Thyroid gland (tissue), 4 donors: ENCODE measurements at regions not wholly inside any gene's neighbourhood (a gene's known extent, or its start where the extent isn't known, plus 50 kb on each side); places are given as distances from the start of the nearest gene placed in this dataset.
A peak's percentile ranks its signal among the peaks of the same experiment; 100 is the strongest.
"Not testable (repeated sequence)": the region's sequence is repeated elsewhere in the genome, so short reads cannot be mapped to it uniquely, and the experiment has no call there.

Experiments
- DNase-seq, 2 donors: peaks; one replicate each; pipeline ENCODE4 v3.0.0-alpha.2; 2019
- H3K27ac ChIP-seq, 3 donors: fragments of 200-600 bp; sonication (generic); 1 replicate in 2 of 3; 2 replicates in 1 of 3; pipeline ENCODE4 v1.5.1; 2016 to 2019; ENCODE audit warnings: mild to moderate bottlenecking in 1 of 3, moderate library complexity in 1 of 3
- H3K27me3 ChIP-seq: fragments of 200-600 bp; sonication (generic); one replicate; pipeline ENCODE4 v1.5.1; 2019
- H3K36me3 ChIP-seq, 2 donors: fragments of 200-600 bp; sonication (generic); one replicate each; pipeline ENCODE4 v1.5.1; 2016 to 2019
- H3K4me1 ChIP-seq, 2 donors: fragments of 200-600 bp; sonication (generic); one replicate each; pipeline ENCODE4 v1.5.1; 2017 to 2019
- H3K4me3 ChIP-seq, 3 donors: fragments of 200-600 bp; sonication (generic); replicated peaks in 1 of 3; 1 replicate in 2 of 3; 2 replicates in 1 of 3; pipeline ENCODE4 v1.5.1; 2016; ENCODE audit warnings: mild to moderate bottlenecking in 1 of 3
- H3K9me3 ChIP-seq: fragments of 200-600 bp; sonication (generic); one replicate; pipeline ENCODE4 v1.5.1; 2017
- CTCF ChIP-seq, 6 experiments: fragments of 200-600 bp in 3 of 6; fragments of 450-650 bp in 3 of 6; sonication (generic) in 3 of 6; IDR thresholded peaks; one replicate each; pipeline ENCODE4 v1.5.1; 2016 to 2019; ENCODE audit warnings: antibody characterized with exemption in 6 of 6, mild to moderate bottlenecking in 2 of 6, inconsistent platforms in 1 of 6, moderate library complexity in 1 of 6
- POLR2A ChIP-seq, 2 donors: fragments of 450-650 bp; IDR thresholded peaks; one replicate each; pipeline ENCODE4 v1.6.1; 2017; ENCODE audit warnings: antibody characterized with exemption in 2 of 2, mild to moderate bottlenecking in 2 of 2, moderate library complexity in 1 of 2
- WGBS, 2 donors: methylation state at CpG; one replicate each; pipeline ENCODE4 v1.1.5; 2017; 5-methylcytosine and 5-hydroxymethylcytosine counted together
- intact Hi-C: fragments of 100-400 bp; cut with DNase I; formaldehyde crosslinking; loops from one replicate; pipeline ENCODE4 v1.15.1; 2023

GRCh38 chr9:14992516-14992915 is 82.3 kb upstream of the FREM1 start:
- H3K27me3 ChIP-seq = no peaks in the 10 kb centered on the region
- H3K9me3 ChIP-seq = no peaks in the 10 kb centered on the region
- no peak for DNase-seq
- no peak overlapping the region for H3K27ac ChIP-seq
- intact Hi-C loops = no loop called here
- WGBS, 2 donors = 76 to 78% methylated on average over 5 of the region's 5 CpGs
- TF ChIP-seq POLR2A (IDR thresholded peaks at IDR 0.05) (no peak), CTCF (IDR thresholded peaks at IDR 0.05) (no peak)
- H3K4me1 ChIP-seq = peaks cover 0 to 5% of the 10 kb centered on the region in 2 donors
- peak overlapping the region in 1 of 3 donors; percentile 49 for H3K4me3 ChIP-seq
- H3K36me3 ChIP-seq = no peaks in the 10 kb centered on the region

GRCh38 chr9:14992081-14992480 is 81.9 kb upstream of the FREM1 start:
- 89 to 94% methylated on average over 9 of the region's 9 CpGs for WGBS, 2 donors
- TF ChIP-seq POLR2A (IDR thresholded peaks at IDR 0.05) (no peak), CTCF (IDR thresholded peaks at IDR 0.05) (no peak)
- no peak for DNase-seq
- Histone ChIP-seq H3K36me3 (no peaks in the 10 kb centered on the region), H3K4me3 (no peak overlapping the region), H3K27ac (no peak overlapping the region), H3K9me3 (no peaks in the 10 kb centered on the region), H3K4me1 (peaks cover 0 to 5% of the 10 kb centered on the region in 2 donors), H3K27me3 (no peaks in the 10 kb centered on the region)
- intact Hi-C loops = no loop called here

GRCh38 chr9:14990647-14991046 is 80.4 kb upstream of the FREM1 start:
- 86 to 90% methylated on average over 6 of the region's 6 CpGs for WGBS, 2 donors
- not testable (repeated sequence) for H3K27me3 ChIP-seq

GRCh38 chr9:14989811-14990210 is 79.6 kb upstream of the FREM1 start:
- intact Hi-C loops = no loop called here
- Histone ChIP-seq H3K36me3 (no peaks in the 10 kb centered on the region), H3K27me3 (no peaks in the 10 kb centered on the region), H3K4me1 (peaks cover 0 to 5% of the 10 kb centered on the region in 2 donors), H3K27ac (no peak overlapping the region), H3K4me3 (no peak overlapping the region), H3K9me3 (no peaks in the 10 kb centered on the region)
- DNase-seq = no peak
- TF ChIP-seq CTCF (IDR thresholded peaks at IDR 0.05) = no peak
- no peak for TF ChIP-seq POLR2A (IDR thresholded peaks at IDR 0.05)
- 96 to 97% methylated on average over 5 of the region's 5 CpGs for WGBS, 2 donors

More at GRCh38 chr9:14990647-14991046, 80.4 kb upstream of the FREM1 start:
- DNase-seq, H3K9me3 ChIP-seq, intact Hi-C loops, H3K4me1 ChIP-seq, H3K27ac ChIP-seq, H3K4me3 ChIP-seq, H3K36me3 ChIP-seq: not testable (repeated sequence)

GRCh38 chr9:14989336-14989735 is 79.1 kb upstream of the FREM1 start:
- H3K36me3 ChIP-seq, H3K9me3 ChIP-seq, H3K27ac ChIP-seq, H3K4me3 ChIP-seq, H3K4me1 ChIP-seq, intact Hi-C loops, DNase-seq, H3K27me3 ChIP-seq: not testable (repeated sequence)
- 89 to 92% methylated on average over 7 of the region's 7 CpGs for WGBS, 2 donors

- H3K4me1 ChIP-seq = peaks cover 0 to 4% of the 10 kb centered on the region in 2 donors
- no peak overlapping the region for H3K27ac ChIP-seq
- DNase-seq = no peak
- no peaks in the 10 kb centered on the region for H3K27me3 ChIP-seq
- H3K4me3 ChIP-seq = no peak overlapping the region
- no peaks in the 10 kb centered on the region for H3K36me3 ChIP-seq
- intact Hi-C loops = no loop called here
- 88 to 92% methylated on average over 1 of the region's 1 CpG for WGBS, 2 donors
- H3K9me3 ChIP-seq = no peaks in the 10 kb centered on the region
- no peak for TF ChIP-seq POLR2A (IDR thresholded peaks at IDR 0.05)
- TF ChIP-seq CTCF (IDR thresholded peaks at IDR 0.05) = no peak
These were observed 77.6 kb upstream of the FREM1 start for GRCh38 chr9:14987858-14988257.
